HCT116 (cell line): ENCODE measurements at regions not wholly inside any gene's neighbourhood (a gene's known extent, or its start where the extent isn't known, plus 50 kb on each side); places are given as distances from the start of the nearest gene placed in this dataset.

ENCODE experiments used
- ATAC-seq: fragments of 200-7000 bp; cut with Tn5 transposase; 2 replicates; pipeline ENCODE4 v1.9.1; 2020; ENCODE audit warnings: mild to moderate bottlenecking, moderate library complexity
- BruUV-seq: library from RNA; stranded (reverse); fragments of 400-500 nt; replicated peaks from 2 replicates; lab custom pipeline; 2021; lab: Mats Ljungman, UMichigan
- CTCF ChIA-PET: fragments of 300-600 bp; sonication (Branson Sonifier 250); formaldehyde crosslinking; loops from one replicate; lab custom pipeline; 2021; ENCODE audit warnings: antibody characterized with exemption; lab: Charles Lee
- POLR2A ChIA-PET: fragments of 300-600, 350-600 bp; sonication (Branson Sonifier 250); formaldehyde crosslinking; loops from one replicate; lab custom pipeline; 2021; ENCODE audit warnings: antibody characterized with exemption; lab: Charles Lee
- RAD21 ChIA-PET, 2 experiments: fragments of 300-600 bp; sonication (Branson Sonifier 250); formaldehyde crosslinking; loops; one replicate each; lab custom pipeline; 2023; ENCODE audit warnings: low total read pairs in 2 of 2; ENCODE audit not compliant: uncharacterized antibody in 2 of 2, unreplicated experiment in 2 of 2, low non-redundant PET in 1 of 2; lab: Charles Lee
- DNase-seq: peaks from one replicate; pipeline ENCODE4 v3.0.0-alpha.2; 2010; ENCODE audit warnings: low read depth, low spot score
- H2AFZ ChIP-seq: fragments of 200-600 bp; shearing (Covaris generic), sonication (generic); 2 replicates; pipeline ENCODE4 v1.6.1; 2017; ENCODE audit warnings: low read depth, mixed run types, mixed read lengths, antibody characterized with exemption, low read length; ENCODE audit not compliant: poor library complexity, severe bottlenecking
- H3K27ac ChIP-seq: 2 replicates; pipeline ENCODE4 v1.5.1; 2012; ENCODE audit warnings: low read depth, low read length
- H3K27me3 ChIP-seq: fragments of 200-600 bp; sonication (generic); 2 replicates; pipeline ENCODE4 v1.6.1; 2016; ENCODE audit warnings: mixed run types, low read length, mixed read lengths; ENCODE audit not compliant: insufficient read depth
- H3K36me3 ChIP-seq, 2 experiments: fragments of 200-500 bp in 1 of 2; fragments of 200-600 bp in 1 of 2; sonication (Bioruptor generic) in 1 of 2; sonication (generic) in 1 of 2; 2 replicates each; pipeline versions ENCODE4 v1.5.1 to v1.6.1; 2014 to 2016; ENCODE audit warnings: low read length in 2 of 2, inconsistent platforms in 1 of 2, mixed read lengths in 1 of 2, mixed run types in 1 of 2; ENCODE audit not compliant: insufficient read depth in 2 of 2, control insufficient read depth in 1 of 2
- H3K4me1 ChIP-seq, 2 experiments: fragments of 200-600 bp in 1 of 2; sonication (generic) in 1 of 2; 2 replicates each; pipeline versions ENCODE4 v1.5.1 to v1.6.1; 2012 to 2017; ENCODE audit warnings: low read length in 2 of 2, inconsistent platforms in 1 of 2, mild to moderate bottlenecking in 1 of 2, mixed read lengths in 1 of 2, mixed run types in 1 of 2, moderate library complexity in 1 of 2; ENCODE audit not compliant: insufficient read depth in 2 of 2, control insufficient read depth in 1 of 2
- H3K4me2 ChIP-seq: fragments of 200-600 bp; sonication (generic); 2 replicates; pipeline ENCODE4 v1.6.1; 2017; ENCODE audit warnings: mixed run types, low read length, mixed read lengths
- H3K4me3 ChIP-seq, 2 experiments: fragments of 200-600 bp in 1 of 2; sonication (generic) in 1 of 2; replicated peaks in 1 of 2; 2 replicates each; pipeline ENCODE4 v1.5.1; 2011 to 2016; ENCODE audit warnings: low read length in 2 of 2, control low read depth in 1 of 2, low read depth in 1 of 2, mild to moderate bottlenecking in 1 of 2, mixed read lengths in 1 of 2, mixed run types in 1 of 2
- H3K79me2 ChIP-seq: fragments of 200-600 bp; sonication (generic); 2 replicates; pipeline ENCODE4 v1.6.1; 2017; ENCODE audit warnings: mild to moderate bottlenecking, mixed run types, low read length, moderate library complexity, mixed read lengths; ENCODE audit not compliant: insufficient read depth
- H3K9ac ChIP-seq: fragments of 200-600 bp; sonication (generic); 2 replicates; pipeline ENCODE4 v1.6.1; 2016; ENCODE audit warnings: low read length, mixed read lengths
- H3K9me2 ChIP-seq: fragments of 200-600 bp; sonication (generic), shearing (Covaris generic); 2 replicates; pipeline ENCODE4 v1.6.1; 2017; ENCODE audit warnings: mixed run types, mild to moderate bottlenecking, moderate library complexity; ENCODE audit not compliant: insufficient read depth
- H3K9me3 ChIP-seq, 2 experiments: fragments of 200-500 bp in 1 of 2; fragments of 200-600 bp in 1 of 2; sonication (Bioruptor generic) in 1 of 2; sonication (generic) in 1 of 2; 2 replicates each; pipeline ENCODE4 v1.6.1; 2014 to 2017; ENCODE audit warnings: low read length in 2 of 2, mixed read lengths in 2 of 2, inconsistent platforms in 1 of 2, low read depth in 1 of 2, mild to moderate bottlenecking in 1 of 2, mixed run types in 1 of 2, moderate library complexity in 1 of 2; ENCODE audit not compliant: control insufficient read depth in 1 of 2, insufficient read depth in 1 of 2
- H4K20me1 ChIP-seq: fragments of 200-600 bp; sonication (generic), shearing (Covaris generic); 2 replicates; pipeline ENCODE4 v1.6.1; 2017; ENCODE audit warnings: mixed run types, mild to moderate bottlenecking, moderate library complexity; ENCODE audit not compliant: insufficient read depth
- CBX3 ChIP-seq: IDR thresholded peaks from 2 replicates; pipeline ENCODE4 v1.6.1; 2012; ENCODE audit warnings: low read depth
- CTCF ChIP-seq, 3 experiments: fragments of 200-600 bp in 1 of 3; sonication (generic) in 1 of 3; IDR thresholded peaks in 2 of 3; conservative IDR thresholded peaks in 1 of 3; 2 replicates each; pipeline ENCODE4 v1.5.1; 2012 to 2017; ENCODE audit warnings: low read depth in 2 of 3, low read length in 2 of 3, antibody characterized with exemption in 1 of 3, borderline replicate concordance in 1 of 3, control low read depth in 1 of 3, mild to moderate bottlenecking in 1 of 3, mixed read lengths in 1 of 3, mixed run types in 1 of 3, moderate library complexity in 1 of 3; ENCODE audit not compliant: insufficient read depth in 1 of 3
- ELF1 ChIP-seq: IDR thresholded peaks from 2 replicates; pipeline ENCODE4 v1.6.1; 2012; ENCODE audit warnings: low read depth, borderline replicate concordance
- EZH2phosphoT487 ChIP-seq: fragments of 200-600 bp; IDR thresholded peaks from 2 replicates; pipeline ENCODE4 v1.6.1; 2018; ENCODE audit warnings: antibody characterized with exemption, borderline replicate concordance
- FOSL1 ChIP-seq: IDR thresholded peaks from 2 replicates; pipeline ENCODE4 v1.6.1; 2012; ENCODE audit warnings: low read depth
- JUND ChIP-seq: IDR thresholded peaks from 2 replicates; pipeline ENCODE4 v1.6.1; 2012
- MAX ChIP-seq: IDR thresholded peaks from 2 replicates; pipeline ENCODE4 v1.6.1; 2012
- POLR2A ChIP-seq: IDR thresholded peaks from 2 replicates; pipeline ENCODE4 v1.7.0; 2011; ENCODE audit warnings: borderline replicate concordance; ENCODE audit not compliant: insufficient read depth, insufficient read length; ENCODE audit errors: extremely low read depth
- SIN3A ChIP-seq: IDR thresholded peaks from 2 replicates; pipeline ENCODE4 v1.6.1; 2012; ENCODE audit warnings: low read depth
- SRF ChIP-seq: IDR thresholded peaks from 2 replicates; pipeline ENCODE4 v1.6.1; 2012; ENCODE audit warnings: low read depth
- YY1 ChIP-seq: IDR thresholded peaks from 2 replicates; pipeline ENCODE4 v1.6.1; 2011; ENCODE audit warnings: low read length, low read depth, moderate library complexity, mild to moderate bottlenecking; ENCODE audit not compliant: insufficient replicate concordance; ENCODE audit errors: extremely low read depth
- intact Hi-C: fragments of 100-400 bp; cut with micrococcal nuclease; formaldehyde crosslinking; loops from 2 replicates; pipeline ENCODE4 v1.10.0; 2022
- TF ChIP-seq, protein P1 (sequence below): IDR thresholded peaks from 2 replicates; pipeline ENCODE4 v1.6.1; 2011; ENCODE audit warnings: mild to moderate bottlenecking, low read length, moderate library complexity; ENCODE audit not compliant: insufficient replicate concordance; ENCODE audit errors: extremely low read depth
- TF ChIP-seq, protein P2 (sequence below): IDR thresholded peaks from 2 replicates; pipeline ENCODE4 v1.6.1; 2012; ENCODE audit warnings: low read depth

DNA sequence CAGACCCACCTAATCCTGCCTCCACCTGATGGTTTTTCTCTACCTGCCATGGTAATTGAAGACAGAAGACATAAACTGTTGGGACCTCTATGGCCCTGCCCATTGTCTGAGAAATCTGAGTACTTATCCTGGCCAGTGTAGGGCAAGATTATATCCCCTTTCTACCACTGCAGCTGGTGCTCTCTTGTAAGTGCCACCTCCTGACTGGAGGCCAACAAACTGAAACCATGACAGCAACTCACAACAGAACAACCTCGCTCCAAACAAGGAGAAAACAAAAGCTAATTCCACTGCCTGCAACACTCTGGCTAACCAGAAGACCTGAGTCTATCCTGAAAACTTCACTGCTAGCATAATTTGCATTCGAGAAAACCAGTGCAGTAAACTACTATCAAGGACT lies 82.9 kb downstream of the CLDN1 start:
- Histone ChIP-seq H3K79me2 (no peaks in the 10 kb centered on the region), H3K9ac (no peak overlapping the region), H3K4me2 (no peak overlapping the region), H3K4me3 (no peak overlapping the region), H3K27me3 (no peaks in the 10 kb centered on the region), H3K36me3 (no peaks in the 10 kb centered on the region), H4K20me1 (no peaks in the 10 kb centered on the region), H3K4me1 (no peaks in the 10 kb centered on the region), H3K27ac (no peak overlapping the region)
- BruUV-seq = no TSS peak
- ChIA-PET POLR2A (no interaction called here), CTCF (no interaction called here), RAD21 (no interaction called here)
- ATAC-seq (no peak), DNase-seq (no peak)
- intact Hi-C loops = no loop called here
- TF ChIP-seq SRF (no peak), CTCF (IDR thresholded peaks at IDR 0.05 in 2 of 3, conservative IDR thresholded peaks at IDR 0.05 in 1 of 3; ENCODE audit: borderline replicate concordance in 1 of 3, insufficient read depth in 1 of 3, low read depth in 2 of 3, low read length in 2 of 3) (no peak), FOSL1 (no peak)
- TF ChIP-seq, all 23 proteins: peak for 0
- Histone ChIP-seq H2AFZ (no peak overlapping the region), H3K9me3 (no peaks in the 10 kb centered on the region), H3K9me2 (no peaks in the 10 kb centered on the region)

DNA sequence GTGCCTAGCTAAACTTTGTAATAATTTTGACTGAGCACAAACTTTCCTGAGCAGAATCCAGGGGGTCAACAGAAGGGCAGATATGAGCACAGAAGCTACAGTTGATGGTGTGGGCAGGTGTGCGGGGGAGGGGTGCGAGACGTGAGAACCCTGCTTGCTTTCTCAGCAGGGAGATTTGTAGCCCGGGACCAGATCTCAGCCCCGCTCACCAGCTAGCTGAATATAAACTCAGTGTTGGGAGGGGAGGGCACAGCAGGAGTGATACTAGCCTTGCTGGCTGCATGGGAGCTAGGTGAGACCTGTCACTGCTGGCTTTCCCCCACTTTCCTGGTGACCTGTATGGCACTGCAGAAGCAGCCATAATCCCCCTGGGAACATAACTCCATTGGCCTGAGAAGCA lies 83.4 kb downstream of the CLDN1 start:
- RAD21 ChIA-PET = no interaction called here
- TF ChIP-seq, protein P1, sequence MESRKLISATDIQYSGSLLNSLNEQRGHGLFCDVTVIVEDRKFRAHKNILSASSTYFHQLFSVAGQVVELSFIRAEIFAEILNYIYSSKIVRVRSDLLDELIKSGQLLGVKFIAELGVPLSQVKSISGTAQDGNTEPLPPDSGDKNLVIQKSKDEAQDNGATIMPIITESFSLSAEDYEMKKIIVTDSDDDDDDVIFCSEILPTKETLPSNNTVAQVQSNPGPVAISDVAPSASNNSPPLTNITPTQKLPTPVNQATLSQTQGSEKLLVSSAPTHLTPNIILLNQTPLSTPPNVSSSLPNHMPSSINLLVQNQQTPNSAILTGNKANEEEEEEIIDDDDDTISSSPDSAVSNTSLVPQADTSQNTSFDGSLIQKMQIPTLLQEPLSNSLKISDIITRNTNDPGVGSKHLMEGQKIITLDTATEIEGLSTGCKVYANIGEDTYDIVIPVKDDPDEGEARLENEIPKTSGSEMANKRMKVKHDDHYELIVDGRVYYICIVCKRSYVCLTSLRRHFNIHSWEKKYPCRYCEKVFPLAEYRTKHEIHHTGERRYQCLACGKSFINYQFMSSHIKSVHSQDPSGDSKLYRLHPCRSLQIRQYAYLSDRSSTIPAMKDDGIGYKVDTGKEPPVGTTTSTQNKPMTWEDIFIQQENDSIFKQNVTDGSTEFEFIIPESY = no peak
- TF ChIP-seq SRF (no peak), ELF1 (no peak), CBX3 (no peak), POLR2A (no peak), MAX (no peak), YY1 (no peak), SIN3A (no peak), JUND (no peak), EZH2phosphoT487 (no peak)
- TF ChIP-seq, protein P2, sequence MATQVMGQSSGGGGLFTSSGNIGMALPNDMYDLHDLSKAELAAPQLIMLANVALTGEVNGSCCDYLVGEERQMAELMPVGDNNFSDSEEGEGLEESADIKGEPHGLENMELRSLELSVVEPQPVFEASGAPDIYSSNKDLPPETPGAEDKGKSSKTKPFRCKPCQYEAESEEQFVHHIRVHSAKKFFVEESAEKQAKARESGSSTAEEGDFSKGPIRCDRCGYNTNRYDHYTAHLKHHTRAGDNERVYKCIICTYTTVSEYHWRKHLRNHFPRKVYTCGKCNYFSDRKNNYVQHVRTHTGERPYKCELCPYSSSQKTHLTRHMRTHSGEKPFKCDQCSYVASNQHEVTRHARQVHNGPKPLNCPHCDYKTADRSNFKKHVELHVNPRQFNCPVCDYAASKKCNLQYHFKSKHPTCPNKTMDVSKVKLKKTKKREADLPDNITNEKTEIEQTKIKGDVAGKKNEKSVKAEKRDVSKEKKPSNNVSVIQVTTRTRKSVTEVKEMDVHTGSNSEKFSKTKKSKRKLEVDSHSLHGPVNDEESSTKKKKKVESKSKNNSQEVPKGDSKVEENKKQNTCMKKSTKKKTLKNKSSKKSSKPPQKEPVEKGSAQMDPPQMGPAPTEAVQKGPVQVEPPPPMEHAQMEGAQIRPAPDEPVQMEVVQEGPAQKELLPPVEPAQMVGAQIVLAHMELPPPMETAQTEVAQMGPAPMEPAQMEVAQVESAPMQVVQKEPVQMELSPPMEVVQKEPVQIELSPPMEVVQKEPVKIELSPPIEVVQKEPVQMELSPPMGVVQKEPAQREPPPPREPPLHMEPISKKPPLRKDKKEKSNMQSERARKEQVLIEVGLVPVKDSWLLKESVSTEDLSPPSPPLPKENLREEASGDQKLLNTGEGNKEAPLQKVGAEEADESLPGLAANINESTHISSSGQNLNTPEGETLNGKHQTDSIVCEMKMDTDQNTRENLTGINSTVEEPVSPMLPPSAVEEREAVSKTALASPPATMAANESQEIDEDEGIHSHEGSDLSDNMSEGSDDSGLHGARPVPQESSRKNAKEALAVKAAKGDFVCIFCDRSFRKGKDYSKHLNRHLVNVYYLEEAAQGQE = no peak

More for the DNA sequence above, 83.4 kb downstream of the CLDN1 start:
- Histone ChIP-seq H3K4me2 (no peak overlapping the region), H3K79me2 (no peaks in the 10 kb centered on the region), H3K9me3 (no peaks in the 10 kb centered on the region), H3K9me2 (no peaks in the 10 kb centered on the region), H3K4me1 (no peaks in the 10 kb centered on the region), H3K27me3 (no peaks in the 10 kb centered on the region), H2AFZ (no peak overlapping the region), H4K20me1 (no peaks in the 10 kb centered on the region), H3K4me3 (no peak overlapping the region), H3K27ac (no peak overlapping the region), H3K36me3 (no peaks in the 10 kb centered on the region), H3K9ac (no peak overlapping the region)
- no peak for DNase-seq
- intact Hi-C loops = no loop called here
- no peak for ATAC-seq
- ChIA-PET CTCF (no interaction called here), POLR2A (no interaction called here)
- BruUV-seq = no TSS peak
